KMS-11 (cell line): ENCODE measurements at regions not wholly inside any gene's neighbourhood (a gene's known extent, or its start where the extent isn't known, plus 50 kb on each side); places are given as distances from the start of the nearest gene placed in this dataset.

Experiments used
- H2AFZ ChIP-seq: fragments of 200-600 bp; sonication (generic); 2 replicates; pipeline ENCODE4 v1.6.1; 2016; ENCODE audit warnings: antibody characterized with exemption, mixed run types, low read depth
- H3K27ac ChIP-seq: fragments of 200-600 bp; sonication (generic); 2 replicates; pipeline ENCODE4 v1.6.1; 2016; ENCODE audit warnings: mild to moderate bottlenecking, mixed run types
- H3K27me3 ChIP-seq: fragments of 200-600 bp; sonication (generic); 2 replicates; pipeline ENCODE4 v1.6.1; 2017; ENCODE audit warnings: mild to moderate bottlenecking, low read depth, mixed run types, moderate library complexity; ENCODE audit not compliant: insufficient read depth
- H3K36me3 ChIP-seq: fragments of 200-600 bp; sonication (generic); 2 replicates; pipeline ENCODE4 v1.6.1; 2017; ENCODE audit warnings: mild to moderate bottlenecking, mixed run types; ENCODE audit not compliant: insufficient read depth
- H3K4me1 ChIP-seq: fragments of 200-600 bp; sonication (generic); 2 replicates; pipeline ENCODE4 v1.6.1; 2016; ENCODE audit warnings: mild to moderate bottlenecking, low read depth, mixed run types; ENCODE audit not compliant: poor library complexity, severe bottlenecking
- H3K4me2 ChIP-seq: fragments of 200-600 bp; sonication (generic); 2 replicates; pipeline ENCODE4 v1.7.0; 2016; ENCODE audit warnings: mild to moderate bottlenecking, mixed run types
- H3K4me3 ChIP-seq: fragments of 200-600 bp; sonication (generic); IDR thresholded peaks from 2 replicates; pipeline ENCODE4 v1.6.1; 2017; ENCODE audit warnings: low read depth, low read length, mixed read lengths; ENCODE audit not compliant: insufficient read depth
- H3K79me2 ChIP-seq: fragments of 200-600 bp; sonication (generic); 2 replicates; pipeline ENCODE4 v1.6.1; 2016; ENCODE audit warnings: low read depth, mixed run types; ENCODE audit not compliant: insufficient read depth
- H3K9ac ChIP-seq: fragments of 200-600 bp; sonication (generic); 2 replicates; pipeline ENCODE4 v1.6.1; 2016; ENCODE audit warnings: mild to moderate bottlenecking, mixed run types
- H4K20me1 ChIP-seq: fragments of 200-600 bp; sonication (generic); 2 replicates; pipeline ENCODE4 v1.6.1; 2016; ENCODE audit warnings: mild to moderate bottlenecking, mixed run types; ENCODE audit not compliant: insufficient read depth
- CTCF ChIP-seq: fragments of 200-600 bp; sonication (generic); conservative IDR thresholded peaks from 2 replicates; pipeline ENCODE4 v1.6.1; 2017; ENCODE audit warnings: low read depth, mild to moderate bottlenecking, antibody characterized with exemption, low read length, moderate library complexity, mixed read lengths

DNA sequence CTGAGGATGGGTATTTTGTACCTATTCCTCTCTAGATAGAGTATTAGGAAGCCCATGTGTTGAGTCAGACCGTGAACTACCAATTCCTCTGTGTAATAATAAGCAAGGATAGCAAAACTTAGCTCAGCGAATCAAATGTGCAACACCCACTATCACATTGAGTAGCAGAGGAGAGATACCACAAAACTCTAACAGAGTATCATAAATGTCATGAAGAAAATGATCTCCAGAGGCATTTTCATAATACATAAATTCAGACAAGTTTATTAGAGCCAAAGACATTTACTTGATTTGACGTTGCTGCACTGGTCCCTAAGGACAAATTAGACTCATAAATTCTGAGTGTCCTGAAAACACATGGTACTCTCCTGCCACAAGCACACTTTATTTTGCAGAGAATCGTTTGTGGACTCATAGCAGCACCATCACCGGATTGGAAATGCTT is 245.2 kb downstream of the HAO1 start:
- Histone ChIP-seq H3K27ac (no peak overlapping the region), H3K27me3 (no peaks in the 10 kb centered on the region), H3K36me3 (no peaks in the 10 kb centered on the region), H2AFZ (no peak overlapping the region), H3K4me2 (no peak overlapping the region), H3K4me1 (no peaks in the 10 kb centered on the region), H4K20me1 (no peaks in the 10 kb centered on the region), H3K4me3 (no peak overlapping the region), H3K9ac (no peak overlapping the region), H3K79me2 (no peaks in the 10 kb centered on the region)
- no peak for TF ChIP-seq CTCF

DNA sequence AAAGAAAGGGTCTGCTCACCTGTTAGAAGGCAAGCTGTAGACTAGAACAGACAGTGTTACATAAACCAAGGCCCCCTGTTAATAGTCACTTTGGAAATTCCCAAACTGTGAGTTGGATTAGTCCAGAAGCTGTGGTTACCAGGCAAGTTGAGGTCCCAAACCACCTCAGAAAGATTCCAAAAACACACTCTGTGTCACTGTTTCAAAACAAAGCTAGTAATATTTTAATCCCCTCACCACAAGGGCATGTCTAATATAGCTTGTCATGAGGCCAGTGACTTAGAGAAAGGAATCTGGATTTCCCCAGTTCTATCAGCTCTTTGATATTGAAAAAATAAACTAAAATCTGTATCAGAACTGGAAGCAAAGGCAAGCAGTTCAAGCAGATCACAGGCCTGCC is 244.6 kb downstream of the HAO1 start:
- H3K79me2 ChIP-seq = no peaks in the 10 kb centered on the region
- H4K20me1 ChIP-seq = no peaks in the 10 kb centered on the region
- H3K27me3 ChIP-seq = no peaks in the 10 kb centered on the region
- H3K4me2 ChIP-seq = no peak overlapping the region
- no peak for TF ChIP-seq CTCF
- no peak overlapping the region for H3K9ac ChIP-seq
- no peak overlapping the region for H2AFZ ChIP-seq
- no peaks in the 10 kb centered on the region for H3K36me3 ChIP-seq
- no peak overlapping the region for H3K27ac ChIP-seq
- H3K4me1 ChIP-seq = no peaks in the 10 kb centered on the region
- H3K4me3 ChIP-seq = no peak overlapping the region

DNA sequence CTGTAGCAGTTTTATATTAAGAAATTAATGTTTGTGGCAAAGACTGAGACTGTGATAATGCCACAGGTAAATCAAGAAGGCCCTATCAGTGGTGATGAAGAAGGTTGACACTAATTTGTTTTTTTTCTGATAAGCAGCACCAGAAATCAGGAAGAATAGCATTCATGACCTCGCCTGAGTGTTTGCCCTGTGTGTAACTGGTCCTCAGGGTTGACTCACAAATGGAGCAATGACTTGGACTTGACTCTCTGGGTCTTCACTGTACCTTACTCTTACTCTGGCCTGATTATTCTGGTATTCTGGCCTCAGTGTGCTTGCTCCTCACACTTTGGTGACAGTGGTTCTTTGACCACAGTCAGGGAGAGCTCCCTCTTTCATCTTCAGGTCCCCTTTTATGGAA is 243.9 kb downstream of the HAO1 start:
- no peaks in the 10 kb centered on the region for H3K4me1 ChIP-seq
- H2AFZ ChIP-seq = no peak overlapping the region
- no peak overlapping the region for H3K4me2 ChIP-seq
- H3K9ac ChIP-seq = no peak overlapping the region
- no peak overlapping the region for H3K27ac ChIP-seq
- H3K27me3 ChIP-seq = no peaks in the 10 kb centered on the region
- no peak overlapping the region for H3K4me3 ChIP-seq
- H4K20me1 ChIP-seq = no peaks in the 10 kb centered on the region
- no peaks in the 10 kb centered on the region for H3K36me3 ChIP-seq
- H3K79me2 ChIP-seq = no peaks in the 10 kb centered on the region
- no peak for TF ChIP-seq CTCF

DNA sequence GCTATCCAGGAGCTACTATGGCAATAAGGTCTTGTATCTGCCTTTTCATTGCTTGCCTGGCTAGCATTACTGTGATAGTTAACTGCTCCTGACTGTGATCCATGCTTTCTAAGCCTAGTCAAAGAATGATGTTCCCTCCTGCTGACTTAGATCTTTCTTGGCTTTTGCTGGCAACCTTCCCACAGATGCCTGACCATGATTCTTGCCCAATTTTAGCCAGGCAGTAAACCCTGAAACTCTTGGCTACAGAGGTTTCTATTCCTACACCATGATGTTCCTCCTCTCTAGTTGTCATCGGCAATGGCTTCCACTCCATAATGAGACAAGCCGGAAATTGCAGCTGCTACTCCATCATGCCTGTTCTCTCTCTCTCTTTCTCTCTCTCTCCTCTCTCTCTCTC is 238.1 kb downstream of the HAO1 start:
- Histone ChIP-seq H4K20me1 (no peaks in the 10 kb centered on the region), H3K36me3 (no peaks in the 10 kb centered on the region), H3K9ac (no peak overlapping the region), H2AFZ (no peak overlapping the region), H3K27me3 (no peaks in the 10 kb centered on the region), H3K79me2 (no peaks in the 10 kb centered on the region), H3K27ac (no peak overlapping the region), H3K4me2 (no peak overlapping the region), H3K4me1 (no peaks in the 10 kb centered on the region), H3K4me3 (no peak overlapping the region)
- TF ChIP-seq CTCF = no peak
